MM.1S (cell line): ENCODE measurements at regions not wholly inside any gene's neighbourhood (a gene's known extent, or its start where the extent isn't known, plus 50 kb on each side); places are given as distances from the start of the nearest gene placed in this dataset.

Source experiments
- DNase-seq: peaks from one replicate; pipeline ENCODE4 v3.0.0-alpha.2; 2015
- H2AFZ ChIP-seq: fragments of 300-600 bp; sonication (generic); 2 replicates; pipeline ENCODE4 v1.6.0; 2016; ENCODE audit warnings: antibody characterized with exemption, low read length
- H3F3A ChIP-seq: fragments of 300-600 bp; sonication (generic); 2 replicates; pipeline ENCODE4 v1.6.1; 2016; ENCODE audit warnings: mild to moderate bottlenecking, antibody characterized with exemption, low read length, moderate library complexity, mixed read lengths; ENCODE audit not compliant: insufficient read depth
- H3K27ac ChIP-seq: fragments of 300-600 bp; sonication (generic); 2 replicates; pipeline ENCODE4 v1.5.1; 2016; ENCODE audit warnings: mild to moderate bottlenecking, low read length
- H3K27me3 ChIP-seq: fragments of 300-600 bp; sonication (generic); replicated peaks from 2 replicates; pipeline ENCODE4 v1.6.0; 2016; ENCODE audit warnings: low read length; ENCODE audit not compliant: insufficient read depth
- H3K36me3 ChIP-seq: fragments of 300-600 bp; sonication (generic); replicated peaks from 2 replicates; pipeline ENCODE4 v1.6.1; 2016; ENCODE audit warnings: mild to moderate bottlenecking, low read length, mixed read lengths; ENCODE audit not compliant: insufficient read depth
- H3K4me1 ChIP-seq: fragments of 300-600 bp; sonication (generic); 2 replicates; pipeline ENCODE4 v1.6.1; 2016; ENCODE audit warnings: low read length, mixed read lengths
- H3K4me2 ChIP-seq: fragments of 300-600 bp; sonication (generic); 2 replicates; pipeline ENCODE4 v1.6.0; 2016; ENCODE audit warnings: low read depth, low read length
- H3K4me3 ChIP-seq: fragments of 300-600 bp; sonication (generic); 2 replicates; pipeline ENCODE4 v1.5.1; 2016; ENCODE audit warnings: low read length, mixed read lengths
- H3K79me2 ChIP-seq: fragments of 300-600 bp; sonication (generic); 2 replicates; pipeline ENCODE4 v1.6.1; 2016; ENCODE audit warnings: mixed run types, low read length, mixed read lengths
- H3K9ac ChIP-seq: fragments of 300-600 bp; sonication (generic); 2 replicates; pipeline ENCODE4 v1.6.1; 2016; ENCODE audit warnings: low read length, mixed read lengths
- H3K9me2 ChIP-seq: fragments of 300-600 bp; sonication (generic); replicated peaks from 2 replicates; pipeline ENCODE4 v1.6.1; 2016; ENCODE audit warnings: mild to moderate bottlenecking, low read length, mixed read lengths; ENCODE audit not compliant: insufficient read depth
- H3K9me3 ChIP-seq: fragments of 300-600 bp; sonication (generic); replicated peaks from 2 replicates; pipeline ENCODE4 v1.6.1; 2016; ENCODE audit warnings: mild to moderate bottlenecking, low read length, mixed read lengths; ENCODE audit not compliant: insufficient read depth
- H4K20me1 ChIP-seq: fragments of 300-600 bp; sonication (generic); 2 replicates; pipeline ENCODE4 v1.6.1; 2016; ENCODE audit warnings: mild to moderate bottlenecking, low read length, moderate library complexity, mixed read lengths; ENCODE audit not compliant: insufficient read depth
- CTCF ChIP-seq: fragments of 300-600 bp; sonication (generic); IDR thresholded peaks from 2 replicates; pipeline ENCODE4 v1.5.1; 2016; ENCODE audit warnings: antibody characterized with exemption, low read length, mixed read lengths
- EZH2 ChIP-seq: fragments of 300-600 bp; sonication (generic); optimal IDR thresholded peaks from 2 replicates; pipeline ENCODE3; 2017; ENCODE audit warnings: low read depth, mild to moderate bottlenecking, antibody characterized with exemption, low read length, mixed read lengths
- EZH2phosphoT487 ChIP-seq: fragments of 300-600 bp; sonication (generic); IDR thresholded peaks from 2 replicates; pipeline ENCODE4 v1.6.1; 2018; ENCODE audit warnings: antibody characterized with exemption, low read length

- H3K9me2 ChIP-seq = no peaks in the 10 kb centered on the region
Observed at GRCh38 chr13:107295416-107296140, 727.6 kb upstream of the ARGLU1 start.

GRCh38 chr13:107293924-107294323 is 726.0 kb upstream of the ARGLU1 start:
- H3K9me3 ChIP-seq = no peaks in the 10 kb centered on the region
- no peak overlapping the region for H3K4me3 ChIP-seq
- H3K9me2 ChIP-seq = no peaks in the 10 kb centered on the region
- H3K9ac ChIP-seq = no peak overlapping the region
- no peaks in the 10 kb centered on the region for H4K20me1 ChIP-seq
- no peaks in the 10 kb centered on the region for H3K79me2 ChIP-seq
- no peak for DNase-seq
- H2AFZ ChIP-seq = no peak overlapping the region
- no peak for TF ChIP-seq EZH2
- TF ChIP-seq CTCF = no peak
- no peak for TF ChIP-seq EZH2phosphoT487
- no peak overlapping the region for H3K4me2 ChIP-seq
- H3K36me3 ChIP-seq = no peaks in the 10 kb centered on the region
- H3K4me1 ChIP-seq = no peaks in the 10 kb centered on the region
- no peaks in the 10 kb centered on the region for H3K27me3 ChIP-seq
- no peak overlapping the region for H3K27ac ChIP-seq
- H3F3A ChIP-seq = no peaks in the 10 kb centered on the region

More at GRCh38 chr13:107295416-107296140, 727.6 kb upstream of the ARGLU1 start:
- DNase-seq = no peak
- Histone ChIP-seq H3K79me2 (no peaks in the 10 kb centered on the region), H3K4me1 (no peaks in the 10 kb centered on the region), H3K9me3 (no peaks in the 10 kb centered on the region), H3K27me3 (no peaks in the 10 kb centered on the region), H3K27ac (no peak overlapping the region), H4K20me1 (no peaks in the 10 kb centered on the region), H2AFZ (no peak overlapping the region), H3F3A (no peaks in the 10 kb centered on the region), H3K9ac (no peak overlapping the region), H3K4me2 (no peak overlapping the region), H3K4me3 (no peak overlapping the region), H3K36me3 (no peaks in the 10 kb centered on the region)
- TF ChIP-seq EZH2phosphoT487 (no peak), EZH2 (no peak), CTCF (no peak)

- no peaks in the 10 kb centered on the region for H3K79me2 ChIP-seq
- H3F3A ChIP-seq = no peaks in the 10 kb centered on the region
- no peak overlapping the region for H3K27ac ChIP-seq
- H3K27me3 ChIP-seq = no peaks in the 10 kb centered on the region
- H3K9me3 ChIP-seq = no peaks in the 10 kb centered on the region
- H3K9me2 ChIP-seq = no peaks in the 10 kb centered on the region
- TF ChIP-seq EZH2phosphoT487 (no peak), EZH2 (no peak), CTCF (no peak)
- no peaks in the 10 kb centered on the region for H4K20me1 ChIP-seq
- no peaks in the 10 kb centered on the region for H3K4me1 ChIP-seq
- no peak overlapping the region for H3K4me2 ChIP-seq
- H3K9ac ChIP-seq = no peak overlapping the region
- DNase-seq = no peak
- H2AFZ ChIP-seq = no peak overlapping the region
- no peak overlapping the region for H3K4me3 ChIP-seq
- no peaks in the 10 kb centered on the region for H3K36me3 ChIP-seq
Observed at GRCh38 chr13:107291875-107292274, 723.9 kb upstream of the ARGLU1 start.
